A673 (cell line): ENCODE measurements at regions not wholly inside any gene's neighbourhood (a gene's known extent, or its start where the extent isn't known, plus 50 kb on each side); places are given as distances from the start of the nearest gene placed in this dataset.

Experiments
- CTCF ChIP-seq: fragments of 300-800, 200-600 bp; sonication (generic); conservative IDR thresholded peaks from 2 replicates; pipeline ENCODE4 v1.5.1; 2017; ENCODE audit warnings: low read depth, mild to moderate bottlenecking, antibody characterized with exemption, low read length, moderate library complexity, mixed read lengths
- EZH2 ChIP-seq: fragments of 200-600 bp; sonication (generic); IDR thresholded peaks from 2 replicates; pipeline ENCODE4 v1.6.1; 2017; ENCODE audit warnings: borderline replicate concordance, low read depth, mild to moderate bottlenecking, mixed read lengths, antibody characterized with exemption, low read length; ENCODE audit not compliant: poor library complexity, severe bottlenecking

- TF ChIP-seq EZH2 (no peak), CTCF (no peak)
Measured at GRCh38 chr17:20852990-20853370, 189.8 kb downstream of the USP22 start.
